Activated CD4-positive, alpha-beta memory T cell treated with anti-CD3 and anti-CD28 coated beads for 36 hours (primary cell): ENCODE measurements at regions not wholly inside any gene's neighbourhood (a gene's known extent, or its start where the extent isn't known, plus 50 kb on each side); places are given as distances from the start of the nearest gene placed in this dataset.

Source experiments
- CTCF ChIA-PET: fragments of 350-600 bp; sonication (Branson Sonifier 250); formaldehyde crosslinking; loops from one replicate; lab custom pipeline; 2021; ENCODE audit warnings: antibody characterized with exemption, inconsistent platforms; lab: Charles Lee
- POLR2A ChIA-PET: fragments of 350-600 bp; sonication (Branson Sonifier 250); formaldehyde crosslinking; loops from one replicate; lab custom pipeline; 2021; ENCODE audit warnings: antibody characterized with exemption; lab: Charles Lee
- DNase-seq: peaks from one replicate; pipeline ENCODE4 v3.0.0-alpha.2; 2020
- H3K27ac Mint-ChIP-seq: one replicate; pipeline ENCODE4 v1.8.0; 2021; ENCODE audit warnings: mixed read lengths
- H3K27me3 Mint-ChIP-seq: one replicate; pipeline ENCODE4 v1.8.0; 2021; ENCODE audit warnings: mixed read lengths
- H3K36me3 Mint-ChIP-seq: one replicate; pipeline ENCODE4 v1.8.0; 2021; ENCODE audit warnings: mixed read lengths
- H3K4me1 Mint-ChIP-seq: one replicate; pipeline ENCODE4 v1.8.0; 2021; ENCODE audit warnings: low read depth, mixed read lengths
- H3K4me3 Mint-ChIP-seq: one replicate; pipeline ENCODE4 v1.8.0; 2021; ENCODE audit warnings: mild to moderate bottlenecking, mixed read lengths
- H3K9me3 Mint-ChIP-seq: one replicate; pipeline ENCODE4 v1.8.0; 2021; ENCODE audit warnings: mixed read lengths
- intact Hi-C: fragments of 100-400 bp; cut with micrococcal nuclease; formaldehyde crosslinking; loops from one replicate; pipeline ENCODE4 v1.15.1; 2023

- intact Hi-C loops = no loop called here
Measured at GRCh38 chr17:79317916-79318315, 243.3 kb downstream of the ENGASE start.

GRCh38 chr17:79316805-79317204, 242.2 kb downstream of the ENGASE start:
- Mint-ChIP-seq H3K36me3 (no peaks in the 10 kb centered on the region), H3K4me1 (no peaks in the 10 kb centered on the region), H3K27me3 (peaks cover 20% of the 10 kb centered on the region), H3K9me3 (no peaks in the 10 kb centered on the region), H3K27ac (no peak overlapping the region), H3K4me3 (no peak overlapping the region)
- ChIA-PET CTCF (no interaction called here), POLR2A (no interaction called here)
- intact Hi-C loops = no loop called here
- no peak for DNase-seq

More at GRCh38 chr17:79317916-79318315, 243.3 kb downstream of the ENGASE start:
- H3K27ac Mint-ChIP-seq = no peak overlapping the region
- H3K4me1 Mint-ChIP-seq = no peaks in the 10 kb centered on the region
- H3K36me3 Mint-ChIP-seq = no peaks in the 10 kb centered on the region
- no peaks in the 10 kb centered on the region for H3K9me3 Mint-ChIP-seq
- DNase-seq = no peak
- H3K27me3 Mint-ChIP-seq = peaks cover 20% of the 10 kb centered on the region
- no peak overlapping the region for H3K4me3 Mint-ChIP-seq
- ChIA-PET CTCF (no interaction called here), POLR2A (no interaction called here)

- ChIA-PET POLR2A (no interaction called here), CTCF (no interaction called here)
- no peak overlapping the region for H3K4me3 Mint-ChIP-seq
- H3K36me3 Mint-ChIP-seq = no peaks in the 10 kb centered on the region
- intact Hi-C loops = no loop called here
- H3K27ac Mint-ChIP-seq = no peak overlapping the region
- no peaks in the 10 kb centered on the region for H3K9me3 Mint-ChIP-seq
- H3K27me3 Mint-ChIP-seq = peaks cover 25% of the 10 kb centered on the region
- H3K4me1 Mint-ChIP-seq = no peaks in the 10 kb centered on the region
- no peak for DNase-seq
Measured at GRCh38 chr17:79315358-79316105, 240.9 kb downstream of the ENGASE start.

- H3K4me3 Mint-ChIP-seq = no peak overlapping the region
- H3K27ac Mint-ChIP-seq = no peak overlapping the region
- H3K27me3 Mint-ChIP-seq = peaks cover 26% of the 10 kb centered on the region
- no peaks in the 10 kb centered on the region for H3K36me3 Mint-ChIP-seq
- CTCF ChIA-PET = no interaction called here
- DNase-seq = no peak
- intact Hi-C loops = no loop called here
- no peaks in the 10 kb centered on the region for H3K9me3 Mint-ChIP-seq
- H3K4me1 Mint-ChIP-seq = no peaks in the 10 kb centered on the region
- POLR2A ChIA-PET = no interaction called here
Measured at GRCh38 chr17:79314617-79315357, 240.2 kb downstream of the ENGASE start.

GRCh38 chr17:79311373-79311772, 236.7 kb downstream of the ENGASE start:
- ChIA-PET CTCF (no interaction called here), POLR2A (interaction anchor here (0.7 kb wide), 1 partner anchor 82 kb away, joined by 5 read pairs; no protein-coding TSS in a partner anchor)
- H3K27ac Mint-ChIP-seq = no peak overlapping the region
- H3K9me3 Mint-ChIP-seq = no peaks in the 10 kb centered on the region
- no peaks in the 10 kb centered on the region for H3K4me1 Mint-ChIP-seq
- peaks cover 36% of the 10 kb centered on the region for H3K27me3 Mint-ChIP-seq
- no peaks in the 10 kb centered on the region for H3K36me3 Mint-ChIP-seq
- no peak overlapping the region for H3K4me3 Mint-ChIP-seq
- DNase-seq = no peak
- intact Hi-C loops = no loop called here

GRCh38 chr17:79306424-79307318, 232.0 kb downstream of the ENGASE start:
- Mint-ChIP-seq H3K4me3 (no peak overlapping the region), H3K9me3 (no peaks in the 10 kb centered on the region), H3K27me3 (peaks cover 33% of the 10 kb centered on the region), H3K27ac (no peak overlapping the region), H3K36me3 (no peaks in the 10 kb centered on the region), H3K4me1 (no peaks in the 10 kb centered on the region)
- no peak for DNase-seq
- intact Hi-C loops = no loop called here
- ChIA-PET POLR2A (no interaction called here), CTCF (no interaction called here)

- Mint-ChIP-seq H3K9me3 (no peaks in the 10 kb centered on the region), H3K4me1 (no peaks in the 10 kb centered on the region), H3K27ac (no peak overlapping the region), H3K36me3 (no peaks in the 10 kb centered on the region), H3K4me3 (no peak overlapping the region), H3K27me3 (peaks cover 30% of the 10 kb centered on the region)
- ChIA-PET CTCF (no interaction called here), POLR2A (no interaction called here)
- DNase-seq = no peak
- intact Hi-C loops = no loop called here
Measured at GRCh38 chr17:79305768-79306423, 231.3 kb downstream of the ENGASE start.

- no peak overlapping the region for H3K4me3 Mint-ChIP-seq
- no peaks in the 10 kb centered on the region for H3K9me3 Mint-ChIP-seq
Measured at GRCh38 chr17:79305376-79305767, 230.7 kb downstream of the ENGASE start.

GRCh38 chr17:79304884-79305283, 230.3 kb downstream of the ENGASE start:
- ChIA-PET POLR2A (no interaction called here), CTCF (no interaction called here)
- no peaks in the 10 kb centered on the region for H3K36me3 Mint-ChIP-seq

More at GRCh38 chr17:79305376-79305767, 230.7 kb downstream of the ENGASE start:
- intact Hi-C loops = no loop called here
- ChIA-PET POLR2A (no interaction called here), CTCF (no interaction called here)
- H3K36me3 Mint-ChIP-seq = no peaks in the 10 kb centered on the region
- peaks cover 25% of the 10 kb centered on the region for H3K27me3 Mint-ChIP-seq
- DNase-seq = no peak
- no peak overlapping the region for H3K27ac Mint-ChIP-seq
- no peaks in the 10 kb centered on the region for H3K4me1 Mint-ChIP-seq

GRCh38 chr17:79303641-79304205, 229.1 kb downstream of the ENGASE start:
- POLR2A ChIA-PET = no interaction called here
- Mint-ChIP-seq H3K27ac (no peak overlapping the region), H3K9me3 (no peaks in the 10 kb centered on the region), H3K4me3 (no peak overlapping the region), H3K27me3 (peaks cover 24% of the 10 kb centered on the region), H3K36me3 (no peaks in the 10 kb centered on the region), H3K4me1 (no peaks in the 10 kb centered on the region)
- CTCF ChIA-PET = no interaction called here
- intact Hi-C loops = no loop called here
- no peak for DNase-seq

More at GRCh38 chr17:79304884-79305283, 230.3 kb downstream of the ENGASE start:
- no peaks in the 10 kb centered on the region for H3K9me3 Mint-ChIP-seq
- H3K4me3 Mint-ChIP-seq = no peak overlapping the region
- intact Hi-C loops = no loop called here
- no peaks in the 10 kb centered on the region for H3K4me1 Mint-ChIP-seq
- DNase-seq = no peak
- H3K27me3 Mint-ChIP-seq = peaks cover 26% of the 10 kb centered on the region
- H3K27ac Mint-ChIP-seq = no peak overlapping the region

- Mint-ChIP-seq H3K4me3 (no peak overlapping the region), H3K36me3 (no peaks in the 10 kb centered on the region), H3K27ac (no peak overlapping the region), H3K4me1 (no peaks in the 10 kb centered on the region), H3K27me3 (peaks cover 26% of the 10 kb centered on the region), H3K9me3 (no peaks in the 10 kb centered on the region)
- intact Hi-C loops = no loop called here
- ChIA-PET POLR2A (no interaction called here), CTCF (no interaction called here)
- DNase-seq = no peak
Measured at GRCh38 chr17:79301469-79301868, 226.8 kb downstream of the ENGASE start.
